HG02885 (cell line): ENCODE measurements at regions not wholly inside any gene's neighbourhood (a gene's known extent, or its start where the extent isn't known, plus 50 kb on each side); places are given as distances from the start of the nearest gene placed in this dataset.

Experiments used
- ATAC-seq: cut with Tn5 transposase; IDR thresholded peaks from one replicate; pipeline ENCODE4 v1.9.1; 2021; ENCODE audit warnings: mild to moderate bottlenecking; ENCODE audit not compliant: unreplicated experiment, poor library complexity

DNA sequence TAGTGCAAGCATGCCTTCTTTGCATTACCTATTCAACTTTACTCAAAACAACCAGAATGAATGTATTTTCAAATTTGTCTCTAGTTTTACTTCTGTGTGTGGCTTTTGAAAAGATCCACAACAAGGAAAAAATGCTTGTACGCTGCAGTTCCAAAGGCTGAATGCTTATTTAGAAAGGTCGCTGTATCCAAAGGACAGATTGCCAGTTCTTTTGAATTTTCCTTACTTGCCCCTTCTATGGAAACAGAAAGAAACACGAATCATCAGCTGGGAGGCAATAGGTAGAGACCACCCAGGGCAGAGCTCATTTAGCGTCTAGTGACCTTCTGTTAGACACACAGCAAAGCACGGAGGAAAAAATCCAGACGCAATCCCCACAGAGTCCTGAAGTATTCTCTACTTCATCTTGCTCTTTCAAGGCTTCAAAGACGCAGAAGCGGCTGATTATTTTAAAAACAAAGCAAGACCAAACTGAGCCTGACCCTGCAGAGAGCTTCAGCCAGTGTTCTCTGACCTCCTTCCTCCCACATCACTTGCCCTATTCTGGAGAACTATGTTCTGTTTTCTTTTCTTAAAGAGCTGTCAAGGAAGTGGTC lies 674.6 kb upstream of the SGCG start:
- ATAC-seq, result no peak

DNA sequence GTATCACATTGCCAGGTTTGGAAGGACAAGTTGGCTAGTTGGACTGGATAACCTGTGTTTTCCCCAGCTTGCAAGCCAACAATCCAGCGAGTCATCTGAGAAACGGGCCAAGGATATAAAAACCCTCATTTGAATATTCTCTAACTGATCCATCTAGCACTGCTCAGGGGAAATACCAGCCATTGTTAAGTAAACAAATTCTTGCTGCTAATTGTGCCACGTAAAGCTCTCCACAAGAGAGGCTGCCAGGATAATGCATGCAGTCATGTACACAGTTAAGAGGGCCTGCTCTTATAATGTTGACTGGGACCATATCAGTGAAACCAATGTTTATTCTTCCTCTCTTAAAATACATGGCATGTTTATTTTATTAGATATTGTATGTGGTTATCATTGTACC lies 663.2 kb upstream of the SGCG start:
- ATAC-seq, result no peak

DNA sequence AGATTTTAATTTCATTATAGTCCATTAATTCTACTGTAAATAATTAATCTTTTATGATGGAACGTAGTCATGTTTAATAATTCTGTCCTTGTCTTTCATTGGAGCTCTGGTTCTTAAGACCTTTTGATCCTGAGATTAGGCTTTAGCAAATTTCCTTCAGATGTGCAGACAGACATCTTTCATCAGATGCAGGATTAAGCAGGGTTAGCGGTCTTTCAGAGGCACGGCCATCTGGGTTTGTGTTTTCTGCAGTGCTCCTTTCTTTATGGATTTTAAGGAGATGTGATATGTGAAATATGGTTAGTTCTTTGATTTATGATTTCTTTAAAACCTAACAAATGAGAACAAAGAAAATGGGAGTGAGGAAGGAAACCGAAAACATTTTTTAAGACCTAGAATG lies 643.9 kb upstream of the SGCG start:
- ATAC-seq, result no peak

DNA sequence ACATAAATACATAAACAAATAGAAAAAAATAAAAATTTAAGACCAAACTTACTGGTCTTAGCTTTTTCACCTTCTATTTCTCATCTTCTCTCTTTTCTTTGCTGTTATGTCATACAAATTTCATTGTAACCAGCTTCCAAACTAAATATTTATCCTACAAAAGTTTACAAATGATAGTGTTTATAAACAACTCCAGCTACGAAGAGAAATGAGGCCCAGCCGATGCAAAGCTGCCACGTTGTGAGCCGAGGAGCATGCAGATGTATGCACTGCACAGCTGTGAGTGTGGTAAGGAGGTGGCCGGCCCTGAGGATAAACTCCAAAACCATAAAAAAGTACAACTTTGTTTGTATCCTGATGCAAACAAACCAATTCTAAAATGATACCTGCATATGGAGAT lies 642.4 kb upstream of the SGCG start:
- ATAC-seq, result no peak

DNA sequence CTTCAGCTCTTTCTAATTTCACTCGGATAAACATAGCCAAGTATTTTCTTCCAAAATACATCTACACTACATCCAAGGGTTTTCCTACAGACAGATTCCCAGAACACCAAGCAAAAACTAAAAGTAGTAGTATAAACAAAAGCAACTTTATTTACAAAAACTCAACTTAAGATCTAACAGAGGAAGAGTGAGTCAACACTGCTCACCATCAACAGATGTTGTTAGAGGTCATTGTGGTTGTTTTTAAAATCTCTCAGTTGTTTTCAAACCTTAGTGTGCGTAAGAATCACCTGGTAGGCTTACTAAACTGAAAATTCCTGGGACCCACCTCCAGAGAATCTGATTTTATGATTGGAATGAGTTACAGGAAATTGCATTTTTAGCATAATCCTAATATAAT lies 631.7 kb upstream of the SGCG start:
- no peak for ATAC-seq

DNA sequence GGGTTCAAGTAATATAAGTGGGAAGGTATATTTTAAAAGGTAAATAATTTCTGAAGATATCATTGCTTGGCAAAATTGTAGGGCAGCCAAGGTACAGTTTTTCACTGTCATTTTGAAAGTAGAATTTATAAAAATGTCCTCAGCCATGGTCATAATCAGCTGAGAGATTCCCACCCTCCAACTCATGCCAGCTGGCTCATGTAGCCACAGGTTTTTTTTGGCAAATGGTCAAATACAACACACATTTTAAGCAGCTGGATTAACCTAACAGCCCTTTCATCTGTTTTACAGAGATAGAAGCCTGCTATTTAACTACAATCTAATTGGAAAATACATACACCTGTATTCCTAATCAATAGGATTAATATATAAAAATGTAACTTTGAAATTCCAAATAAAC lies 619.2 kb upstream of the SGCG start:
- ATAC-seq, result no peak

DNA sequence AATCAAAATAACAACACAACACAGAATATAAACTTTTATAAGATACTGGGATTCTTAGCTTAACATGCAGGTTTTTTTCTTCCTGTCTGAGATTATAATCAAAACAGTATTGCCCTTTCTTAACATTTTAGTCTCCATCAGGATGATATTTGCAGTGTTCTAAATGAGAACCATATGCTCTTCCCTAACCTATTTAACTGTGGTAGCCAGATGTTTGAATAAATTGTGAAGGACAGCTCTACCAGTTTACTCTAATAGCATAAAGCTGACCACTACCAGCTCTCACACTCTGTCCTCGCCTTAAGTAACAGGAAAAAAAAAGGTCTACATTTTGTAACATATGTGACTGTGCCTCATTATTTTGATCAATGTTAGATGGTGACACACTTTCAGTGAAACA lies 618.7 kb upstream of the SGCG start:
- no peak for ATAC-seq

DNA sequence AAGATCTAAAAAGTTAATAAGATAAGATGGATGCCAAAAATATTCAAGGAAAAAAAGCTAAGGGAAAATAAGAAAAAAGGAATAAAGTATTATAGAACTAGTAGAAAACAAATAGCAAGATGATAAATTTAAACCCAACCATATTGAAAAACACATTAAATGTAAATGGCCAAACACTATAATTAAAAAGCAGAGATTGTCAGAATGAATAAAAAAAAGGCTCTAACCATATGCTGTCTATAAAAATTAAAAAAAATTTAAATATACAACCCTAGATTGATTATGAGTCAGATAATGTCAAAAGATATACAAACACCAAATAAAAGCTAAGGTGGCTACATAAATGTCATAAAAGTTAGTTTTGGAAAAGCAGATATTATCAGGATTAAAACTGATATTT lies 617.5 kb upstream of the SGCG start:
- ATAC-seq, result no peak

DNA sequence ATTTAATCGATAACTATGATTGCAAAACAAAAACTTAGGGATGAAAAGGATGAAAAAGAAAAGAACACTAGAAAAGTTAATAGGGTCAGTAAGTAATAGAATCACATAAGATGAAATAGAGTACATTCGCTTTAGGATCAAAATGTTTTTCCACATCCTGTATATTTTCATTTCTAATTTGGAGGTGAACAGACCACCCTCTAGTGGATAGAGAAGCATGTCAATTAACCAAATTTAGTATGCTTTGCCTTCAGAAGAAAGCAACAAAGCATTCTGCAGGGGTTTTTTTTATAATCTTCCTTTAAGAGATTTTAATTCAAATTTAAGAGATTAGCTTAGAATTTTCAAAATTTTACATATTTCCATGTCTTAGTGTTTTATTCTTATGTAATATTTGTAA lies 611.0 kb upstream of the SGCG start:
- ATAC-seq, result no peak

DNA sequence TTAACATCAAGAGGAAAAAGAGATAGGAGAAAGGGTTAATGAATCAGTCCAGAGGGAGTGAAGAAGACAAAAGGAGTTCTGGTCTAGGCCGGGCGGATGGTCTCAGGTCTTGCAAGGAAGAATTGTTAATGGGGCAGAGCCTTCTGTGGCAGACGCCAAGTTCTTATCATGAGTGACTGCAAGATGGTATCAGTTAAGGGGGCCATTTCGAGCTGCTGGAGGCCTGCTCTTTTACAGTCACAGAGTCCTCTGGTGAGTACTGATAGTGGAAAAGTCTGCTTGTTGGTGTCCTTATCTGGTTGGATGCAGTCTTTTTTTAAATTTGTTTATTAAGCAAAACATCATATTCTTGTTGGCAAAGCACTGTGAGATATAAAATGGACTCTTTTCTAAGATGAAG lies 590.9 kb upstream of the SGCG start:
- ATAC-seq, result no peak

DNA sequence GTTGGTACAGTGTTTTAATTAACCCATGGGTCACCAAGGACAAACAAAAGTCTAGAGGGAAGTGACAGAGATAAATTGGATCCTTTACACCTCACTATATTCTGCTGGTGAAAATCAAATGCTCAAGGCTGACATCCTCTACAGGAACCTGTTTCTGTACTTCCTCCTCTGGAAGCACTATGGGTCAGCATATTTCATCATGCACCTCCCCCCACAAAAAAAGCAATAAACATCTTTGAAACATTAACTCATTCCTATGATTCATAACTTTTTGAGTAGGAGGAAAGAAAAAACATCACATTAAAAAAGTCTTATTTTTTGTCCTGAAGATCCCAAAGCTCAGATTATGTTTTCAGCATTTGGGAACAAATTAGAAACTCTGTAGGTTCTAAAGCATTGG lies 588.3 kb upstream of the SGCG start:
- no peak for ATAC-seq

DNA sequence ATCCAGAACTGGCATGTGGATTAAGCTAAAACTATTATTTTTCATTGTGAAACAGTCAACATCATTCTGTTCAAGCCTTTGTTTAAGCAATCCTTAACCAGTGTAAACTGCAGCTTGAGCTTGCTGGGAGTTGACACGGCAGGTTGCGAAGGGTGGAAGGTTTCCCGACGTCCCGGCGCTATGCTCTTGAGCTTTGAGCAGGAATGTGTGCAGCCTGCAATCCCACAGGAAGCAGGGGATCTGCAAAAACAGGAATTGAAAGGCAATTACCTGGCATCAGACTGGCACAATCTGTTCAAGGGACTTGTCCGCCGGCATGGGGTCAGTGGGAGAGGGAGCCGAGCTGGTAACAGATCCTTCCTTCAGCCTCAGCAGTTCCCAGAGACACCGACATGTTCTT lies 586.7 kb upstream of the SGCG start:
- ATAC-seq, result no peak

DNA sequence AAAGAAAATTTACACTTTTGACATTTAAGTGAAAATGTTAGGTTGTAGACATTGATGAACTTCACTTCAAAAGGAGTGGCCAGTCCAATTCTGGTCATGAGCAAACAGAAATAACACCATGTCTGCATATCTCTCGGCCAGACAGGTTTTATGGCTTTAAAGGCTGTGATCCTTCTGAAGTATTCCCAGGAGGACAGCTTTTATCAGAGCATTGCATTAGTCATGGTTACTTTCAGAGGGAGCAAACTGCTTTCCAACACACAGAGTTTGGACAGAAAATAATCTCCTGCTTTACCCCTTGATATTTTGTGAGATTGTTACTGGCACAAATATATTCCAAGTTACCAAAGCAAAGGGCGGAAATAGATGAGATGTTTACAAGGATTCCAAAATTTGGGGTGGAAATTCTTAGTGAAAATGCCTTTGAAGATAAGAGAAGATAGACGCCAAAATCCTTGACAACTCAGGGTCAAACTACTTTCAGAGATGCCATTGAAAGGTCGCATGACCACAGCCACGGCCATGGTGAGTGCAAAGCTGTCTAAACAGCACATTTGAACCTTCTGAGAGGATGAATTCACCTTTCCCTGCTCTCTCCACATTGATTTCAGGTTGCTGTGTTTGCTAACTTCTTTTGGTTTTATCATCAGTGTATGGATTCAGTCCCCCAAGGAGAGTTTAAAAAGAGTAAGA lies 584.5 kb upstream of the SGCG start:
- no peak for ATAC-seq

DNA sequence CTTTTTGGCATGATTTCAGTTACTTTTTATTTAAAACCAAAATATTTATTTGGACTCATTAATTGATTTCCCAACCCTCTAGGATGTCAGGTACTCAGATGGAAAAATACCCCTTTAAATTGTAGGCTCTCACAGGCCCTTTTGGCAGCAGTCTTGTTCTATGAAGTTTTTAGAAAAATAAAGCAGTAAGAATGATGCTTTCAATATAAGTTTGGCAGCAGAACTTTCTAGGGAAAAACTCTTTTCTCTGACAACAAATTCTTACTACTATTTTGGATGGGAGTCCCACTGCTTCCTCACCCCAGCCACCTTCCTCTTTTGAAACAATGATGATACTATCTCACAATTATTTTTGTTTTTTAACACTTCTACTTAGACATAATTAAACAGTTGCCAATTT lies 581.6 kb upstream of the SGCG start:
- no peak for ATAC-seq

DNA sequence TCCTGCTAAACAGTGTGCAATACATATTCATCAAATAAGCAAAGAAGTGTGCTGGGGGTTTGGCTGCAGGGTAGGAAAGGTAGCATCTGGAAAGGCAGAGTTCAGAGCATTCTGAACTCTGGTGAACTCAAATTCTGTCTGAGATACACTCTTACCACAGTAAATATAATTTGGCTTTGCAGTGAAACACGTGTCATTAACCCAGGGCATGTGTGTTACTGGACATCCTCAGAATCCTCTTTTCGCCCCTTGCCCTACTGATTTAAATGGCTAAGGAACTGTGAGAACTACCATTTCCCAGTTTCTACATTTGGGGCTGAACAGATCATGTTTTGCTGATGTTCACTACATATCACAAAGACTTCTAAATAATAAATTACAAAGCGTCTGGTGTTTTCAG lies 562.8 kb upstream of the SGCG start:
- no peak for ATAC-seq

DNA sequence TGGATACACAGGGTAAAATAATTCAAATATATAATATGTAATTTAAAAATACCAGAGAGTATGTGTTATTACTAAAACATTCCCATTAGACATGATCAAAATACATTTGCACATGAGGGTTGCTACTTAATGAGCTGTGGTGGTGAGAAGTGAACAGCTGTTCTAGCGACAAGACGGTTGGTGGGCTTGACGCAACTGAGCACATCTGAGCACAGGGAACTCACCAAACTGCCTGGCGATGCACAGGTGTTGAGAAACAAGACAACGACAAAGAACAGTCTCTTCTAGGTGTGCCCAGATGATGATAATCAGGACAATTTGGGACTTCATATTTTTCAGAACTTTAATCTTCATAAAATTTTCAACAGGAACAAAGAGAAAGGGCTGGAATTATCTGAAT lies 555.1 kb upstream of the SGCG start:
- ATAC-seq, result no peak

DNA sequence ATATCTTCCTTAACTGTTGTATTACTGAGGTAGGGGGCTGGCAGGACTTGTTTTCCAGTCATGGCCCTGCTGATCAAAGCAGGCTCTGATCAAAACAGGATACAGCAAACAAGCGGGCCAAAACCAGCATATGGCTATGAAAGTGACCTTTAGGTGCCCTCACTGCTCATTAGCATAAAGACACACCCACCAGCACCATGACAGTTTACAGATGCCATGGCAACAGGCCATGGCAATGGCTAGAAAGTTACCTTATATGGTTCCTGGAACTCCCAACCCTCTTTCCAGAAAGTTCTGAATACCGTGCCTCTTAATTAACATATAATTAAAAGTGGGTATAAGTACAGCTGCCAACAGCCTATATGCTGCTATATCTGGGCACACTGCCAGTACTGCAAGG lies 551.4 kb upstream of the SGCG start:
- no peak for ATAC-seq

DNA sequence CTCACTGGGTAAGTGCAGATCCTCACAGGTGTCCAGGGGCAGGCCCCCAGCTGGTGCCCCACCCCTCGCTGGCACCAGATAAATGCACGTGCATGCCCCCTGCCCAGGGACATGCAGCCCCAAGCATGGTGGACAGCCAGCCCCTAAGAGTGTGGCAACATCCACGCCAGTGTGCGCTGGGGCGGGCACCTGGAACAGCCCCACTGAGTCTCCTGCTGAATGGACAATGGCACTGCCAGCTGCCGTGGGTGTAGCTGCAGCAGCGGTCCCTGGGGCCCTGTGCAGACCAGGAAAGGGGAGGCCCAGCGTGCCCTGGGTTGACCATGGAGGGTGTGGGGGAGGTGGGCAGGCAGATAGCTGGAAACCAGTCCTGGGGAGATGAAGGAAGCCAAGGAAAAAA lies 538.7 kb upstream of the SGCG start:
- no peak for ATAC-seq

DNA sequence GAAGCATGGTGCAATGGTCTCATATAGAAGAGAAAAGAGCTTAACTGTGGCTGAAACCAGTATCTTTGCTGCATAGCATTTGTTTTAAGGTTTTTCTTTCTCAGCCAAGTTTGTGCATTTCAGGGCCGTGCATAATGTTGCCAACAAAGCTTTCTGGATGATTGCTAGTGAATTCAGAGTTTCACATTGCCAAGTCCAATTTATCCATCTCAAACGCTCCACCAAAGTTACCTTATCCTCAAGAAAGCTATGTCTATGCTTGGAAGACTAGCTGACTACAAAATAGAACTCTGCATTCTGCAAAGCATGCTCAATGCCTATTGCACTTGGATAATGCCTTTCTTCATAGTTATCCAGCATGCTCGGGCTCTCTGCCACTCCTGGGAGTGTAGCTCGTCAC lies 535.8 kb upstream of the SGCG start:
- ATAC-seq, result no peak

DNA sequence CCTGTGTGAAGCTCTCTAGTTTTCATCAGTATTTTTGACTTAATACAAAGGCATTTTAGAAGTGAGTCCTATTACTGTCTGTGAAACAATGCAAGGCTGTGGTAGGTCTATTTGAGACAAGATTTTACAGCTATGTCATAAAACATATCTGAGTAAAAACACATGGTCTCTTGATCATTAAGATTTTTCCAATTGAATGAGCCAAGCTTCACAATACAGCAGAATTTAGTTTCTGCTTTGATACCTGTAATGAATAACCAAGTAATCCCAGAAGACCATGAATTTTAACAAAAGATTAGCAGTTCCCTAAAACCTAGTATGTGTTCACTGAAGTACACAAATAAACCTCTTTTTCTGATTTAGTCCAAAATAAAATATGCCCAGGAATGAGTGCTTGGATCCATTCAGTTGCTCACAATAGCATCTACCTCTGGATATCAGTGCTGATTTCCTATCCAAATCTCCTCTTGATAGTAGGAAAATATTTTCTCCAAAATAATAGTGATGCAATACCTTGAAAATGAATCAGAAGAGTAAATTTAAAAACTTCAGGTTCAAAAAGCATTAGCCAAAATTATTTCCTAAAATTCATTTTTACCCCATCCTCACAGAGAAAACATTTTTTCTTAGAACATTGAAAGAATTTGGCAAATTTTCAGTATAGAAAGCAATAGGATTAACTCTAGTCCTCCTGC lies 533.5 kb upstream of the SGCG start:
- no peak for ATAC-seq

DNA sequence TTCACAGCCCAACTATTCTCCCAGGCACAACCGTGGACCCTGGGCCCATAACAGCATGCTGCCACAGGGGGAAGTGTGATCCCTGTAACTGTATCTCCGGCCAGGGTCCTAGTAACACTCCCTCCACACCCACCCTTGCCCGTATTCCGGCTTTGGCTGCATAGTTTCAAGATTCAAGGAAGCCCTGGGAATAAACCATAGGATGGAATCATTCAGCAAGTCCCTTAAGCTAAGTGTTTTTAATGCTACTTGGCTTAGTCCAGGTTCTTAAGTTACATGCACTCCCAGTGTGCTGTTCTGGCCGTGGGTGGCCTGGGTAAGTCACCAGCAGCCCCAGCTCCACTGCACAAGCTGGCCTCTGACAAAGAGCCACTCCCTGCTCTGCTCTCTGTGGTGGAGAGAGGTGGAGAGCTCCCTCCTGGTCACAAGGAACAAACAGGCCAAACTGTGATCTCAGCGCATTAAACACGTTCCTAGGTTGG lies 532.4 kb upstream of the SGCG start:
- no peak for ATAC-seq

DNA sequence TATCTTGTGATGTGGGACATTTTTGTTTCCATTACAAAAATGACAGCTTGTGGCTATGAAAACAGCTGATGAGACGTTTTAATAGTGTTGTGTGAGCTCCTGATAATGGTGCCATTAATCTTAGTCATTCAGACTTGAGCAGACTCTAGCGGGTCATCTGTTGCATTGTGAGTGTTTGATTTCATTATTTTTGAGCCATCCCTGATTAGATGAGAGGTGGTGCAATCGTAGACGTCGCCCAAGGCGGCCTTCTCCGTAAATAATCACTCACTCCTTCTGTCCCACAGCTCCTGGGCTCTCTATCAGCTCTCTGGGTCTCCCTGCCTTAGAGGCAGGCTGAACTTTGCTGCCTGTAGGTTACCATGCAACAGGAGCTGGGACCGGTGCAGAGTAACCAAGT lies 528.0 kb upstream of the SGCG start:
- ATAC-seq, result no peak
